ENCODE measurements at regions not wholly inside any gene's neighbourhood (a gene's known extent, or its start where the extent isn't known, plus 50 kb on each side); places are given as distances from the start of the nearest gene placed in this dataset.

DNA sequence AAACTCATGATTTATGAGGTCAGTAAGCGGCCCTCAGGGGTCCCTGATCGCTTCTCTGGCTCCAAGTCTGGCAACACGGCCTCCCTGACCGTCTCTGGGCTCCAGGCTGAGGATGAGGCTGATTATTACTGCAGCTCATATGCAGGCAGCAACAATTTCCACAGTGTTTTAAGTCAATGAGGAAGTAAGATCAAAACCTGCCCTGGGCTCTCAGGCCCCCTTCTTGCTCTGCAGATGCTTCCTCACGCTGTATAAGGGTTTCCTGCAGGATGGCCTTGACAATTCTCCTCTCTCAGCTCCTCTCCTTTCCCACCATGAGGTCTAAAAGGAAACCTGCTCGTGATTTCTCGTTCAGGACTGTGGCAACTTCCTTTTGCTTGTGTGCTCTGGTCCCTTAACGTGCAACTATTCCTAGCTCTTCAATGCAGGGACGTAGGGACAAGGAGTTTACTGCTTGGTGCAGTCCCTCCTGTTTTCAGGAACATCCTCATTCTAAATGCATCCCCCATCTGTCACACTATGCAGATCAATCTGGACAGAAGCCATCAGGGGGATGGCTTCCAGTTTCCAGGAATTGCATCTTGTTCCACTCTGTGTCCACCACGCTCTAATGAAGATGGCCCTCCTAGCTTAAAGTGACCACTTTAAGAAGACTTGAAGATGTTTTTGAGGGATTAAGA lies 64.3 kb upstream of the IGLL5 start:
- no peak for DNase-seq
- TF ChIP-seq, protein P1, sequence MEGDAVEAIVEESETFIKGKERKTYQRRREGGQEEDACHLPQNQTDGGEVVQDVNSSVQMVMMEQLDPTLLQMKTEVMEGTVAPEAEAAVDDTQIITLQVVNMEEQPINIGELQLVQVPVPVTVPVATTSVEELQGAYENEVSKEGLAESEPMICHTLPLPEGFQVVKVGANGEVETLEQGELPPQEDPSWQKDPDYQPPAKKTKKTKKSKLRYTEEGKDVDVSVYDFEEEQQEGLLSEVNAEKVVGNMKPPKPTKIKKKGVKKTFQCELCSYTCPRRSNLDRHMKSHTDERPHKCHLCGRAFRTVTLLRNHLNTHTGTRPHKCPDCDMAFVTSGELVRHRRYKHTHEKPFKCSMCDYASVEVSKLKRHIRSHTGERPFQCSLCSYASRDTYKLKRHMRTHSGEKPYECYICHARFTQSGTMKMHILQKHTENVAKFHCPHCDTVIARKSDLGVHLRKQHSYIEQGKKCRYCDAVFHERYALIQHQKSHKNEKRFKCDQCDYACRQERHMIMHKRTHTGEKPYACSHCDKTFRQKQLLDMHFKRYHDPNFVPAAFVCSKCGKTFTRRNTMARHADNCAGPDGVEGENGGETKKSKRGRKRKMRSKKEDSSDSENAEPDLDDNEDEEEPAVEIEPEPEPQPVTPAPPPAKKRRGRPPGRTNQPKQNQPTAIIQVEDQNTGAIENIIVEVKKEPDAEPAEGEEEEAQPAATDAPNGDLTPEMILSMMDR (IDR thresholded peaks at IDR 0.05; ENCODE audit: low read depth, low read length), result no peak
- H3K9me3 ChIP-seq, result no peaks in the 10 kb centered on the region
- H3K36me3 ChIP-seq, result no peaks in the 10 kb centered on the region
- peaks cover 23% of the 10 kb centered on the region for H3K27me3 ChIP-seq
- H3K4me3 ChIP-seq (ENCODE audit: low read depth, low read length), result no peak overlapping the region
- H3K4me1 ChIP-seq, result no peaks in the 10 kb centered on the region

DNA sequence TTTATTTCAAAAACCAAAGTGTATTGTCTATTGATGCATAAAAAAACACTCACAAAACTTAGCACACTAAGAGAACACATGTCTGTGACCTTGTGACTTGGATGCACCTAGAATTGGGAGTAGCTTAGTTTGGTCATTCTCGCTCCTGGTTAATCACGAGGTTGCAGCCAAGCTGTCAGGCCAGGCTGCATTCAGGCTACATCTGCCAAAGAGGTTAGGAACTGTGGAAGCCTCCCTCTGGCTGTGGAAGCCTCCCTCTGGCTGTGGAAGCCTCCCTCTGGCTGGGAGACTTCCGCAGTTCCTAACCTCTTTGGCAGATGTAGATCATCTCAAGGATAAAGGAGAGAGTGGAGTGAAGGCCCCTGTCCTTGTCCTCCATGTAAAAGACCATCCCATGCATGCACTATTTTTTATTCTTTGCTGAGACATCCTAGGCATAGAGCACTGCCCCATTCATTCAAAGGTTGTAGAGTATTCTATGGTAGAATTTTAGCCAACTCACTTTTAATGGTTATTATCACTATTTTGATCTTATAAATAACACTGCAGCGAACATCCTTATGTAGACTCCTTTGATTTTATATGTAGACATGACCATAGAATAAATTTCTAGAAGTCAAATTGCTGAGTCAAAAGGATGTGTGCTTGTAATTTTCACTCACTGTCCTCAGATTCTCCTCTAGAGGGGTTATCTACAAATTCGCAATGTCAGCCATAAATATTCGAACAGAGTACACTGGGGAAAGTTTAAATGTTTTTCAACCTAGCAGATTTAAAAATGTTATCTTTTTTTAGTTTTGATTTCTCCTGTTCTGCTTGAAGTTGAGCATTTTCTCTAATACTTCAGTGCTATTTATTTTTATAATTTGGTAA lies 63.0 kb upstream of the IGLL5 start:
- H3K4me1 ChIP-seq, result no peaks in the 10 kb centered on the region
- H3K4me3 ChIP-seq (ENCODE audit: low read depth, low read length), result no peak overlapping the region
- peaks cover 23% of the 10 kb centered on the region for H3K27me3 ChIP-seq
- H3K9me3 ChIP-seq, result no peaks in the 10 kb centered on the region
- H3K36me3 ChIP-seq, result no peaks in the 10 kb centered on the region
- no peak for DNase-seq
- TF ChIP-seq, protein P1 (IDR thresholded peaks at IDR 0.05; ENCODE audit: low read depth, low read length), result no peak

DNA sequence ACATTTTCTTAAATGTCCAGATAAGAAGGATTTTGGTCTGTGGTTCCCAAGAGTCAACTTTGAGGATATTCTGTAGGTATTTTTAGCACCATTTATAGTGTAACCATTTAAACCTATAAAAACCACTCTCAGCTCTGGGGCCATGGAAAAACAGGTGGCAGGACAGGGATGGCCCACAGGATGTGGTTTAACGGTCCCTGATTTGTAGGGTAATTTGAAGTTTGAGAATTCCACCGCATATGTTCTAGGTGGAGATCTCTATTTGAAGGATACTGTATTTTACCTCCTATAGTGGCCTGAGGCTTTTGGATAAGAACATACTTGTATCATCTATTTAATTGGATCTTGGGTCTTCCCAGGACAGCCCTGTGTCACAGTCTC lies 62.4 kb upstream of the IGLL5 start:
- Histone ChIP-seq H3K9me3 (no peaks in the 10 kb centered on the region), H3K4me3 (ENCODE audit: low read depth, low read length) (no peak overlapping the region), H3K36me3 (no peaks in the 10 kb centered on the region), H3K27me3 (peaks cover 29% of the 10 kb centered on the region), H3K4me1 (no peaks in the 10 kb centered on the region)
- TF ChIP-seq, protein P1 (IDR thresholded peaks at IDR 0.05; ENCODE audit: low read depth, low read length), result no peak
- no peak for DNase-seq

DNA sequence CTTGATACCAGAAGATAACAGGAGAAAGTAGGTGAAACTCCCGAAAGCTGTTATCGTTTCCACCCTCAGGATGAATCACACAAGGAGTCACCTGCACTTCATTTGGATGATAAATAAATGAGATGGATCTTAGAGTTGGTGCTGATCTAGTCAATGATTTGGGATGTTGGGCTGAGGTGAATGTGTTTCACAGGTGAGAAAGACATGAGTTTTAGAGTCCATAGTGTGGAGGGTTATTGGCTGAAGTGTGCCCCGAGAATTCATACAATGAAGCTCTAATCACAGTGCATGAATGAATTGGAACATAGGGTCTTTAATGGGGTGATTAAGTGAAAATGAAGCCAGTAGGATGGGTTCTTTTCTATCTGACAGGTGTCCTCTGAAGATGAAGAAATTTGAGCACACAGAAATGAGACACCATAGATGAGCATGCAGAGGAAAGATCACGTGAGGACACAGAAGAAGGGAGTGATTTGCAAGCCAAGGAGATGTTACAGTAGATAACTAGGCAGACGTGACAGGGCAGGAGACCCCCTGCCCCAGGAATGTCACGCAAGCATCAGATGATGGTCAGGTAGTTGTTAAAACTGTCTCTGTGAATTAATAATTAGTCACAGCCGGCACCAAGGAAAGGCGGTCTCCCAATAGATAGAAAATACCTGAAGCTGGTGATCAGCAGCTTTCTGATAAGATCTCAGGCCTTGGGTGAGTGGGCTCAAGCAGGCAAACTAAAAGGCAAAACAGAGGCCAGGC lies 60.3 kb upstream of the IGLL5 start:
- DNase-seq, result no peak
- peaks cover 31% of the 10 kb centered on the region for H3K27me3 ChIP-seq
- H3K4me1 ChIP-seq, result no peaks in the 10 kb centered on the region
- H3K36me3 ChIP-seq, result no peaks in the 10 kb centered on the region
- H3K9me3 ChIP-seq, result no peaks in the 10 kb centered on the region
- TF ChIP-seq, protein P1 (IDR thresholded peaks at IDR 0.05; ENCODE audit: low read depth, low read length), result no peak
- no peak overlapping the region for H3K4me3 ChIP-seq (ENCODE audit: low read depth, low read length)

DNA sequence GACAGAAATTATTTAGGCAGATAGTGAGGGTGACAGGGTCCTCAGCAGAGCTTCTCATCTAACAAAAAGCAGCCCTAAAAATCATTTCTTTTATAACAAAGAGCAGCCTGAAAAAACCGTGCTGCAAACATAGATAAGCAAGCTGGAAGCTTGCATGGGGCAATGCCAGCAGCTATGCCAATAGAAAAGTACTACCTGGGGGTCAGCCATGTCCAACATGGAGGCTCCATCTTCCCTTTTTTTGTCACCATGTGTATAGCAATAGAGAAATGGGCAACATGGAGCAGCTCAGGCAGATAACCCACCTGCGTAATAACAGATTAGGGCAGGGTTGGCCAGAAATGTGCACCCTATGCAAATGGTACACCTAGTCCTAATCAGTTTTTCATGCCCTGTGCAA lies 57.4 kb upstream of the IGLL5 start:
- Histone ChIP-seq H3K27me3 (peaks cover 37% of the 10 kb centered on the region), H3K9me3 (no peaks in the 10 kb centered on the region), H3K36me3 (no peaks in the 10 kb centered on the region), H3K4me1 (no peaks in the 10 kb centered on the region), H3K4me3 (ENCODE audit: low read depth, low read length) (no peak overlapping the region)
- DNase-seq, result no peak
- TF ChIP-seq, protein P1 (IDR thresholded peaks at IDR 0.05; ENCODE audit: low read depth, low read length), result no peak
